ENCODE measurements at regions not wholly inside any gene's neighbourhood (a gene's known extent, or its start where the extent isn't known, plus 50 kb on each side); places are given as distances from the start of the nearest gene placed in this dataset.

DNA sequence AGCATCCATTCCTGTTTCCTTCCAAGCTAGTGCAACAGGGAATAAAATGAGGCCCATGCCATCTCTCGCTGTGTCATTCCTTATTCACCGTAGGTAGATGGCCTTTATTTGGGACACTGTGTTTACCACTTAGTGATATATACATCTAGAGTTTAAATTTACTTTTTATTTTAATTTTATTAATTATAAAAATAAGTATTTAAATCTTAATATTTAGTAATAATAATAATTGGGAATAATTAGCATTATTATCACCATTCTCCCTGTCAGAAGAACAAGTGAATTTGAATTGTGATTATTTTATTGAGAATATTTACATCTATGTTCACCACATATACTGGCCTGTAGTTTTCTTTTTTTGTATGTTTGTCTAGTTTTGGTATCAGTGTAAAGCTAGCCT is 692.9 kb upstream of the KIF2B start:
- Histone ChIP-seq H3K4me3 (no peak overlapping the region), H3K36me3 (no peaks in the 10 kb centered on the region), H3K27me3 (no peaks in the 10 kb centered on the region), H3K9me3 (no peaks in the 10 kb centered on the region), H3K4me1 (no peaks in the 10 kb centered on the region), H3K27ac (no peak overlapping the region)
- DNase-seq (no peak), ATAC-seq (no peak)
- TF ChIP-seq, protein P1, sequence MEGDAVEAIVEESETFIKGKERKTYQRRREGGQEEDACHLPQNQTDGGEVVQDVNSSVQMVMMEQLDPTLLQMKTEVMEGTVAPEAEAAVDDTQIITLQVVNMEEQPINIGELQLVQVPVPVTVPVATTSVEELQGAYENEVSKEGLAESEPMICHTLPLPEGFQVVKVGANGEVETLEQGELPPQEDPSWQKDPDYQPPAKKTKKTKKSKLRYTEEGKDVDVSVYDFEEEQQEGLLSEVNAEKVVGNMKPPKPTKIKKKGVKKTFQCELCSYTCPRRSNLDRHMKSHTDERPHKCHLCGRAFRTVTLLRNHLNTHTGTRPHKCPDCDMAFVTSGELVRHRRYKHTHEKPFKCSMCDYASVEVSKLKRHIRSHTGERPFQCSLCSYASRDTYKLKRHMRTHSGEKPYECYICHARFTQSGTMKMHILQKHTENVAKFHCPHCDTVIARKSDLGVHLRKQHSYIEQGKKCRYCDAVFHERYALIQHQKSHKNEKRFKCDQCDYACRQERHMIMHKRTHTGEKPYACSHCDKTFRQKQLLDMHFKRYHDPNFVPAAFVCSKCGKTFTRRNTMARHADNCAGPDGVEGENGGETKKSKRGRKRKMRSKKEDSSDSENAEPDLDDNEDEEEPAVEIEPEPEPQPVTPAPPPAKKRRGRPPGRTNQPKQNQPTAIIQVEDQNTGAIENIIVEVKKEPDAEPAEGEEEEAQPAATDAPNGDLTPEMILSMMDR (IDR thresholded peaks at IDR 0.05), result no peak
- intact Hi-C loops (cut with DNase I), result no loop called here

GRCh38 chr17:53127331-53127730 is 695.4 kb upstream of the KIF2B start:
- Histone ChIP-seq H3K27ac (no peak overlapping the region), H3K4me1 (no peaks in the 10 kb centered on the region), H3K27me3 (no peaks in the 10 kb centered on the region), H3K9me3 (no peaks in the 10 kb centered on the region), H3K36me3 (no peaks in the 10 kb centered on the region), H3K4me3 (no peak overlapping the region)
- DNase-seq, result no peak
- intact Hi-C loops (cut with DNase I), result no loop called here
- ATAC-seq, result no peak
- TF ChIP-seq, protein P1 (IDR thresholded peaks at IDR 0.05), result no peak

- H3K27me3 ChIP-seq, result no peaks in the 10 kb centered on the region
- no peaks in the 10 kb centered on the region for H3K36me3 ChIP-seq
- H3K4me3 ChIP-seq, result no peak overlapping the region
- H3K27ac ChIP-seq, result no peak overlapping the region
- no peaks in the 10 kb centered on the region for H3K4me1 ChIP-seq
- ATAC-seq, result no peak
- TF ChIP-seq, protein P1 (IDR thresholded peaks at IDR 0.05), result no peak
- intact Hi-C loops (cut with DNase I), result no loop called here
- peaks cover 0 to under 1% of the 10 kb centered on the region in 2 donors for H3K9me3 ChIP-seq
- no peak for DNase-seq
These were observed 699.8 kb upstream of the KIF2B start for GRCh38 chr17:53122966-53123365.

DNA sequence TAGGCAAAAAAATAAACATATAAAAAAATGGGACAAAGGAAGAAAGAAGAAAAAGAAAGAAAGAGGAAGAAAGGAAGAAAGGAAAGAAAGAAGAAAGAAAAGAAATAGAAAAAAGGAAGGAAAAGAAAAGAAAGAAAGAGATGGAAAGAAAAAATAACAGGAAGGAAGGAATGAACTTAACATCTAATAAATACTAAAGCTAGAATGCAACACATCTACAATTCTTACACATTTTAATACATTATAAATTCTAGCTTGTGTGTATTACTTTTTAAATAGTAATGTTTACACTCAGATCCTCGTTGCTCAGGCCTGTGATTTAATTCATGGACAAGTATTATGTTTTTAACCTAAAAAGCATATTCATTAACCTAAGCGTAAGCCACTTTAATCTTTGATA is 703.0 kb upstream of the KIF2B start:
- Histone ChIP-seq H3K36me3 (no peaks in the 10 kb centered on the region), H3K9me3 (peaks cover 0 to 23% of the 10 kb centered on the region in 2 donors), H3K4me1 (no peaks in the 10 kb centered on the region), H3K27ac (no peak overlapping the region), H3K27me3 (no peaks in the 10 kb centered on the region), H3K4me3 (no peak overlapping the region)
- TF ChIP-seq, protein P1 (IDR thresholded peaks at IDR 0.05), result no peak
- ATAC-seq (no peak), DNase-seq (no peak)
- intact Hi-C loops (cut with DNase I), result no loop called here

- no peak overlapping the region for H3K27ac ChIP-seq
- no peak for ATAC-seq
- H3K4me1 ChIP-seq, result no peaks in the 10 kb centered on the region
- peaks cover 0 to 23% of the 10 kb centered on the region in 2 donors for H3K9me3 ChIP-seq
- no peak for DNase-seq
- H3K4me3 ChIP-seq, result no peak overlapping the region
- TF ChIP-seq, protein P1 (IDR thresholded peaks at IDR 0.05), result no peak
- intact Hi-C loops (cut with DNase I), result no loop called here
- H3K36me3 ChIP-seq, result no peaks in the 10 kb centered on the region
- no peaks in the 10 kb centered on the region for H3K27me3 ChIP-seq
These were observed 703.8 kb upstream of the KIF2B start for GRCh38 chr17:53118948-53119347.

All from left lung (tissue), 4 donors.